Smooth muscle cell (in vitro differentiated cells): ENCODE measurements at regions not wholly inside any gene's neighbourhood (a gene's known extent, or its start where the extent isn't known, plus 50 kb on each side); places are given as distances from the start of the nearest gene placed in this dataset.

Source experiments
- DNase-seq: peaks from one replicate; lab custom pipeline; 2025; ENCODE audit not compliant: unreplicated experiment; lab: John Stamatoyannopoulos, UW
- H2AFZ ChIP-seq: fragments of 200-600 bp; sonication (generic); 2 replicates; pipeline ENCODE4 v1.6.0; 2016; ENCODE audit warnings: antibody characterized with exemption, low read depth, mild to moderate bottlenecking
- H3F3A ChIP-seq: fragments of 200-600 bp; sonication (generic); 2 replicates; pipeline ENCODE4 v1.6.0; 2017; ENCODE audit warnings: antibody characterized with exemption, low read depth
- H3K27ac ChIP-seq: fragments of 200-600 bp; sonication (generic); 2 replicates; pipeline ENCODE4 v1.5.1; 2016; ENCODE audit warnings: low read depth, mild to moderate bottlenecking
- H3K27me3 ChIP-seq: fragments of 200-600 bp; sonication (generic); 2 replicates; pipeline ENCODE4 v1.6.1; 2016; ENCODE audit warnings: low read depth, mild to moderate bottlenecking
- H3K36me3 ChIP-seq: fragments of 200-600 bp; sonication (generic); 2 replicates; pipeline ENCODE4 v1.5.1; 2016; ENCODE audit warnings: low read depth
- H3K4me1 ChIP-seq: fragments of 200-600 bp; sonication (generic); 2 replicates; pipeline ENCODE4 v1.5.1; 2016; ENCODE audit warnings: low read depth
- H3K4me2 ChIP-seq: fragments of 200-600 bp; sonication (generic); 2 replicates; pipeline ENCODE4 v1.6.0; 2016; ENCODE audit warnings: mild to moderate bottlenecking
- H3K4me3 ChIP-seq: fragments of 200-600 bp; sonication (generic); 2 replicates; pipeline ENCODE4 v1.5.1; 2016; ENCODE audit warnings: mild to moderate bottlenecking
- H3K79me2 ChIP-seq: fragments of 200-600 bp; sonication (generic); 2 replicates; pipeline ENCODE4 v1.6.0; 2016; ENCODE audit warnings: low read depth, mild to moderate bottlenecking
- H3K9ac ChIP-seq: fragments of 200-600 bp; sonication (generic); 2 replicates; pipeline ENCODE4 v1.6.0; 2016; ENCODE audit warnings: low read depth
- H3K9me3 ChIP-seq: fragments of 200-600 bp; sonication (generic); replicated peaks from 2 replicates; pipeline ENCODE4 v1.5.1; 2016; ENCODE audit warnings: low read depth
- H4K20me1 ChIP-seq: fragments of 200-600 bp; sonication (generic); 2 replicates; pipeline ENCODE4 v1.6.0; 2016; ENCODE audit warnings: low read depth
- CTCF ChIP-seq: fragments of 200-600 bp; sonication (generic); IDR thresholded peaks from 2 replicates; pipeline ENCODE4 v1.5.1; 2017; ENCODE audit warnings: borderline replicate concordance, mild to moderate bottlenecking, antibody characterized with exemption; ENCODE audit not compliant: insufficient read depth, poor library complexity, severe bottlenecking
- WGBS: methylation state at CpG from one replicate; pipeline ENCODE4 v1.1.7; 2016; ENCODE audit warnings: low lambda C conversion rate; 5-methylcytosine and 5-hydroxymethylcytosine counted together

GRCh38 chr6:8245726-8246125 is 143.4 kb upstream of the EEF1E1 start:
- Histone ChIP-seq H3K9ac (no peak overlapping the region), H3K4me1 (peaks cover 12% of the 10 kb centered on the region), H3K4me2 (no peak overlapping the region), H3K27ac (no peak overlapping the region), H4K20me1 (no peaks in the 10 kb centered on the region), H3K36me3 (no peaks in the 10 kb centered on the region), H2AFZ (no peak overlapping the region), H3F3A (no peaks in the 10 kb centered on the region), H3K9me3 (no peaks in the 10 kb centered on the region), H3K27me3 (no peaks in the 10 kb centered on the region), H3K4me3 (no peak overlapping the region), H3K79me2 (no peaks in the 10 kb centered on the region)
- WGBS, result 65% methylated on average over 6 of the region's 6 CpGs
- no peak for TF ChIP-seq CTCF
- DNase-seq, result no peak

GRCh38 chr6:8243475-8243874 is 141.1 kb upstream of the EEF1E1 start:
- Histone ChIP-seq H3K4me1 (peaks cover 12% of the 10 kb centered on the region), H3K9me3 (no peaks in the 10 kb centered on the region), H2AFZ (peak overlapping the region; percentile 13), H3F3A (no peaks in the 10 kb centered on the region), H3K4me3 (no peak overlapping the region), H4K20me1 (no peaks in the 10 kb centered on the region), H3K9ac (no peak overlapping the region), H3K4me2 (peak overlapping the region; percentile 42), H3K27me3 (no peaks in the 10 kb centered on the region), H3K27ac (no peak overlapping the region), H3K79me2 (no peaks in the 10 kb centered on the region), H3K36me3 (no peaks in the 10 kb centered on the region)
- 7% methylated on average over 3 of the region's 3 CpGs for WGBS
- TF ChIP-seq CTCF, result no peak
- DNase-seq, result no peak

- Histone ChIP-seq H3K4me2 (peak overlapping the region; percentile 42), H3F3A (no peaks in the 10 kb centered on the region), H3K9ac (no peak overlapping the region), H4K20me1 (no peaks in the 10 kb centered on the region), H3K4me1 (peaks cover 12% of the 10 kb centered on the region), H3K27me3 (no peaks in the 10 kb centered on the region), H3K4me3 (no peak overlapping the region), H3K36me3 (no peaks in the 10 kb centered on the region), H3K9me3 (no peaks in the 10 kb centered on the region), H3K79me2 (no peaks in the 10 kb centered on the region), H3K27ac (no peak overlapping the region), H2AFZ (peak overlapping the region; percentile 13)
- TF ChIP-seq CTCF, result no peak
- 79% methylated on average over 3 of the region's 3 CpGs for WGBS
- DNase-seq, result no peak
Measured at GRCh38 chr6:8242885-8243284, 140.5 kb upstream of the EEF1E1 start.

- no peaks in the 10 kb centered on the region for H3F3A ChIP-seq
- no peaks in the 10 kb centered on the region for H3K9me3 ChIP-seq
- no peak for DNase-seq
- H3K27ac ChIP-seq, result no peak overlapping the region
- H3K79me2 ChIP-seq, result no peaks in the 10 kb centered on the region
- no peak for TF ChIP-seq CTCF
- peaks cover 12% of the 10 kb centered on the region for H3K4me1 ChIP-seq
- WGBS, result 76% methylated on average over 7 of the region's 7 CpGs
- H3K36me3 ChIP-seq, result no peaks in the 10 kb centered on the region
- no peaks in the 10 kb centered on the region for H4K20me1 ChIP-seq
- H2AFZ ChIP-seq, result no peak overlapping the region
- no peak overlapping the region for H3K4me2 ChIP-seq
- H3K9ac ChIP-seq, result no peak overlapping the region
- no peak overlapping the region for H3K4me3 ChIP-seq
- H3K27me3 ChIP-seq, result no peaks in the 10 kb centered on the region
Measured at GRCh38 chr6:8240301-8240700, 138.0 kb upstream of the EEF1E1 start.
